Keratinocyte (primary cell): ENCODE measurements at regions not wholly inside any gene's neighbourhood (a gene's known extent, or its start where the extent isn't known, plus 50 kb on each side); places are given as distances from the start of the nearest gene placed in this dataset.

ENCODE experiments used
- EZH2 ChIP-seq: IDR thresholded peaks from one replicate; pipeline ENCODE4 v1.6.1; 2012; ENCODE audit warnings: inconsistent platforms, mild to moderate bottlenecking, low read length, moderate library complexity
- TF ChIP-seq, protein P1 (sequence below), 3 experiments: IDR thresholded peaks in 1 of 3; conservative IDR thresholded peaks in 1 of 3; optimal IDR thresholded peaks in 1 of 3; 2 replicates in 2 of 3; 3 replicates in 1 of 3; pipeline versions ENCODE3 to v1.5.1; 2011; ENCODE audit warnings: low read length in 3 of 3, mild to moderate bottlenecking in 3 of 3, moderate library complexity in 2 of 3, control low read depth in 1 of 3, inconsistent platforms in 1 of 3; ENCODE audit not compliant: insufficient read depth in 2 of 3; ENCODE audit errors: extremely low read depth in 1 of 3

DNA sequence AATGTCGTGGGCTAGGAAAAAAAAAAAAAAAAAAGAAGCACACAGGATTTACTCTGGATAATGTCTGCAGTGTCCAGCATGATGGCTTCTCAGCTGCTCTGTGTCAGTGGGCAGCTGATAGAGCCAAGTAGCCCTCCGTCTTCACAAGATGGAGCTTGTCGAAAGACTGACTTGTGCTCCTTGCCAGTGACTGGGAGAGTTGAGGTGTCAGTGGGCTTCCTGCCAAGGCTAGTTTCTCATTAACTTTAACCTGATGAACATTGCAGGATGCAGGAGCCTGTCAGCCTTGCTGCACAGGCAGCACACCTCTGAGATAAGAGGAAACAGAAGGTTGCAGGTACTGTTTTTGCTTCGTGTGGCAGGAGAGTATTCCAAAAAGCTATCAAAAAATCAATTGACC, 171.4 kb upstream of the SGCD start:
- TF ChIP-seq, protein P1, sequence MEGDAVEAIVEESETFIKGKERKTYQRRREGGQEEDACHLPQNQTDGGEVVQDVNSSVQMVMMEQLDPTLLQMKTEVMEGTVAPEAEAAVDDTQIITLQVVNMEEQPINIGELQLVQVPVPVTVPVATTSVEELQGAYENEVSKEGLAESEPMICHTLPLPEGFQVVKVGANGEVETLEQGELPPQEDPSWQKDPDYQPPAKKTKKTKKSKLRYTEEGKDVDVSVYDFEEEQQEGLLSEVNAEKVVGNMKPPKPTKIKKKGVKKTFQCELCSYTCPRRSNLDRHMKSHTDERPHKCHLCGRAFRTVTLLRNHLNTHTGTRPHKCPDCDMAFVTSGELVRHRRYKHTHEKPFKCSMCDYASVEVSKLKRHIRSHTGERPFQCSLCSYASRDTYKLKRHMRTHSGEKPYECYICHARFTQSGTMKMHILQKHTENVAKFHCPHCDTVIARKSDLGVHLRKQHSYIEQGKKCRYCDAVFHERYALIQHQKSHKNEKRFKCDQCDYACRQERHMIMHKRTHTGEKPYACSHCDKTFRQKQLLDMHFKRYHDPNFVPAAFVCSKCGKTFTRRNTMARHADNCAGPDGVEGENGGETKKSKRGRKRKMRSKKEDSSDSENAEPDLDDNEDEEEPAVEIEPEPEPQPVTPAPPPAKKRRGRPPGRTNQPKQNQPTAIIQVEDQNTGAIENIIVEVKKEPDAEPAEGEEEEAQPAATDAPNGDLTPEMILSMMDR (optimal IDR thresholded peaks at IDR 0.05 in 1 of 3, IDR thresholded peaks at IDR 0.05 in 1 of 3, conservative IDR thresholded peaks at IDR 0.05 in 1 of 3; ENCODE audit: extremely low read depth in 1 of 3, insufficient read depth in 2 of 3, low read length in 3 of 3): no peak
- no peak for TF ChIP-seq EZH2
